GM11168 (cell line): ENCODE measurements at regions not wholly inside any gene's neighbourhood (a gene's known extent, or its start where the extent isn't known, plus 50 kb on each side); places are given as distances from the start of the nearest gene placed in this dataset.
"Not testable (repeated sequence)": the region's sequence is repeated elsewhere in the genome, so short reads cannot be mapped to it uniquely, and the experiment has no call there.

Experiments
- in situ Hi-C: fragments of 300-500 bp; cut with MboI; formaldehyde crosslinking; loops from one replicate; pipeline ENCODE4 v1.12.0; 2022; ENCODE audit warnings: low sequenced_read_pairs; ENCODE audit not compliant: unreplicated experiment

- in situ Hi-C loops: not testable (repeated sequence)
These were observed 270.0 kb upstream of the RRP15 start for GRCh38 chr1:218015106-218015505.

DNA sequence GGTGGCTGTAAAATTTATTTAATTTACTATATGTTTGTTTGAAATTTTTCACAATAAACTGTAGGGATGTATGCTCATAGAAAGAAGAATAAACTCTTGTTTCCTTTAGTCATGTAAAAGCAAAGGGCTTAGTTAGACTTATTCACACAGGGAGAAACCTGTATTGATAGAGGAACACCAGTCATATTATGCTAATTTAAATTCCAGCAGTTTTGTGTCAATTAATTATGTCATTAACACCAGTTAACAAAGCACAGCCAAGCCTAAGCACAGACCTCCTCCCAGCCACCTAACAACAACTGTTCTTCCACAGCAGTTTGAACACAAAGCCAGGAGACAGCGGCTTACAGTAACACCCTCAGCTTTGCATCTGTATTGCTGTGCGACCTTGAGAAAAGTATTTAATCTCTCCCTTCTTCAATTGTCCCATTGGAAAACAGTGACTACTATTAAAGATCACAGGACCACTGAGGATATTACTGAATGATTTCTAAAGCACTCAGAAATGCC, 260.8 kb upstream of the RRP15 start:
- in situ Hi-C loops: no loop called here

DNA sequence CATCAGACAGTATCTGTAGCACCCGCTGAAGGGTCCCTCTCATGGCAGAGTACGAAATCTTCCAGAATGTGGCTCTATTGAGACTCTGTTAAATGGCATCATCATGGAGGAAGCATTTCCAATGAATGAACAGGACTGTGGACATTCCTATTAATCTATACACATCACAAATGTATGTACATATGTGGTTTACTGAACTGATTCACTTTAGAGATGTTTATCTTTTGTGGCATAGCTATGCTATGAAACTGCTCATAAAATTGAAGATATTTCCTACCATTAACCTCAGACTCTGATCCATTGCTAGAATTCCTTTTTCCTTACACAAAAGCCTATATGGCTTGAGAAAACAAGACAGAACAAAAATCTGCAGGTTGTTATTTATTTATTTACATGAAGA, 259.6 kb upstream of the RRP15 start:
- in situ Hi-C loops: no loop called here

GRCh38 chr1:218027152-218027551, 257.9 kb upstream of the RRP15 start:
- in situ Hi-C loops: no loop called here

DNA sequence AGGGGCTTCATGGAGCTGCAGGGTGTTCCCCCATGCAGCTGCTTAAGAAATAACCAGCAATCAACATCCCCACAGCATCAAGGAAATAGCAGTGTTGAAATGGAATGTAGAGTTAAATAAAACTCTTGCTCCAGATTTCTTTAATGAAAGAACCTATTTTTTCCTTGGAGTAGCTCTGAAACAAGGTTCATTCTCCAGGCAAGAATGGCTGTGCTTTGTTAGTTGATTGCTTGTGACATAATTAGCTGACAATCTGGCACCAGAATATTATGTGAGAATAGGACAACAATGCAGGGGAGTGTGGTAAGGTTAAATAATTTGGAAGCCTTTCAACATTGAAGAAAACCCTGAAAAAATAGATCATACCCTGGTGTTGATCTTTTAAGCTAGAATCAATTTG, 254.2 kb upstream of the RRP15 start:
- in situ Hi-C loops: no loop called here

DNA sequence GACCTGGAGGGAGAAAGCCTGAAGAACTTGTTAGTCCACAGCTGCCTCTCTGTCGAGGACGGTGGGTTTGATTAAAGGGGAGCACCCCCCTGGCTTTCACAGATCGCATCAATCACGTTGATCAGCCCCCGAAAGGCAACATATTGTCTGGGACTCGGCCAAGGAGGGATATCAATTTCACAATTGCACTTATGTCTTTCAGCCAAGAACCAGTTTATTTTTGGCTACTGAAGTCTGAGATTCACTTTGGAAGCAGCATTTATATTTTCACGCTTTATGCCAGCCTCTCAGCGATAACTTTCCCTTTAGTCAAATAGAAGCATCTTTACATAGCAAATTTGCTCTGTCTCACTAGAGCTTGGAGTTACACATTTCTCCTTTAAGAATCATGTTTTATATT, 253.2 kb upstream of the RRP15 start:
- in situ Hi-C loops: no loop called here

DNA sequence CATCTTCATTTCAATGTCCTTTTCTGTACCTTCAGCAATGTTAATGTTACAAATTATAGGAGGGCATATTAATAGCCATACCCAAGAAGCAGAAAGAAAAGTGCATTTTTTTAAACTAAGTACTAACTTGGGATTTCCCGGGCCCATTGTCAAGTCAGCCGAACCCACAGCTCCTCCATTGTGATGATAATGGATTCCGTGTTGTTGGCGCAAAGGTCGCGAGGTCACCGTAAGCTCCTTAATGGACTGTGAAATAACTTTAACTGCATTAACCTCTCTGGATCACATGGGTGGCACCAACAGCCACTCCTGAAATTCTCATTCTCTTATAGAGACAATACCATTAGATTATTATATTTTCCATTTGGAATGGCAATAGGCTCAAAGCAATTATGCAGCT, 250.6 kb upstream of the RRP15 start:
- in situ Hi-C loops: no loop called here

- in situ Hi-C loops: no loop called here
These were observed 236.2 kb upstream of the RRP15 start for GRCh38 chr1:218048828-218049420.

GRCh38 chr1:218049641-218050040, 235.5 kb upstream of the RRP15 start:
- in situ Hi-C loops: no loop called here

DNA sequence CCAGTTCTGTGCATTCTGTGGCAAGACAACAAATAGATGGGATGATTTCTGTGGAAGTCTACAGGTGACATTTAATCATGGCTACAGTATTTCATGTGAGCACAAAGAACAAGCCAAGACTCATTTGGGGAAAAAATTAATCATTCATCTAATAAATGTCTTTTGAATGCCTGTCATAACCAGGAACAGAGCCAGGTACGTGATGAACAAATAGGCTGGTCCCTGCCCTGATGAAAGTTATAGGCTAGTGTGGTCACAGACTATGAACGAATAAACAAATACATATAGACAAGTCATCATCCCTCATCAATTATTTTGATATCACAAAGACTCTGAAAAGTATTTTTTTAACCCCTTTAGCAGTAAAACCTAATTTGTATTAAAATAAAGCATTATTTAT, 226.4 kb upstream of the RRP15 start:
- in situ Hi-C loops: no loop called here

DNA sequence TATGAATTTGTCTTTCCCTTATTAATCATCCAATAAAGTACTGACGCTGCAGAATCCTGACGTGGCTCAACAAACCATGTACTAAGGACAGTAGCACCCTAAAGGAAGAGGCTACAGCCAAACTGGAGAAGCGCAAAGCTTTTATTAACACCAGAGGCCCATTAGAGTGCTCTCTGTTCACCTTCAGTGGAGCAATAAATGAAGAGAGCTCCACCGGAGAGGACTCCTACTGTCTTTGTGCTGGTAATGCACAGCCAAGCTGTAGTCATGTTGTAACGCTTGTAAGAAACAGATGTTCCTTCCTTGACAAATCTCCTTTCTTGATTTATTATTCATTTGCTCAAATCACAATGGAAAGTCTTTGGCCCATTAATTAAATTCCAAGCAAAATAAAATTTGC, 220.7 kb upstream of the RRP15 start:
- in situ Hi-C loops: no loop called here

- in situ Hi-C loops: no loop called here
These were observed 218.8 kb upstream of the RRP15 start for GRCh38 chr1:218066332-218066731.

DNA sequence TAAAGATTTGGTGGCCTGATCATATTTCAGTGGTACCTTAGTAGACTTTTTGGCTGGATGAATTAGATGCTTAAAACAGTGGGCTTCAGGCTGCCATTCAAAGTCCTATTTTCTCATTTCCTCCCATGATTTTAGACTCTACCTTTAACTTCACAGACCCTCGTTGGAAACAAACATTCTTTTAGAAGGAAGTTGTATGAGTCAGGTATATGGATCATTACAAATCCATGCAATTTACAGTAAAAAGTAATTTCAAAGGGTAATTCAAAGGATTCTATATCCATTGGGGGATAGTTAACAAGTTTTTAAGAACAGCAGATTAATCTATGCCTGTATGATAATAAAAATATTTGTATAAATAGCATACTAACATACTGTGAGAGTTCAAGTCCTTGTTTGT, 216.9 kb upstream of the RRP15 start:
- in situ Hi-C loops: no loop called here

- in situ Hi-C loops: no loop called here
These were observed 215.9 kb upstream of the RRP15 start for GRCh38 chr1:218069180-218069579.

GRCh38 chr1:218073062-218073461, 212.0 kb upstream of the RRP15 start:
- in situ Hi-C loops: no loop called here

- in situ Hi-C loops: no loop called here
These were observed 206.2 kb upstream of the RRP15 start for GRCh38 chr1:218078916-218079315.

DNA sequence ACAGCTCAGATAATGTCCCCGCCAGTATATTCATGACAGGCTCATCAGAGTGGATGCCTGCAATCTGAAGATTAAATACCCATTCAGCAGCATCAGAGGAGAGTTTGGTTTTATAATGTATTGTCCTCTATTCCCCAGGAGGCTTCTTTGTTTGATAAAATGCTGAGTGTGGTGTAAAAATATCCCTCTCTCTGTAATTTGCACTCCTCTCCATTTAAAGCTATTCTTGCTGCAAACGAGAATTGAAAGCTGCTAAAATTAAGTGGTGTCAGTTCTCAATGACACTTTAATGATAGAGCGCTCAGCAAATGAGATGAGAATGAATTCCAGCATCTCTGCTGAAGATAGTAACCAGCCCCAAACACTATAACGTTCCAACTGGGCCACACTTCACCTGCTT, 205.7 kb upstream of the RRP15 start:
- in situ Hi-C loops: no loop called here

- in situ Hi-C loops: no loop called here
These were observed 205.3 kb upstream of the RRP15 start for GRCh38 chr1:218079820-218080219.

DNA sequence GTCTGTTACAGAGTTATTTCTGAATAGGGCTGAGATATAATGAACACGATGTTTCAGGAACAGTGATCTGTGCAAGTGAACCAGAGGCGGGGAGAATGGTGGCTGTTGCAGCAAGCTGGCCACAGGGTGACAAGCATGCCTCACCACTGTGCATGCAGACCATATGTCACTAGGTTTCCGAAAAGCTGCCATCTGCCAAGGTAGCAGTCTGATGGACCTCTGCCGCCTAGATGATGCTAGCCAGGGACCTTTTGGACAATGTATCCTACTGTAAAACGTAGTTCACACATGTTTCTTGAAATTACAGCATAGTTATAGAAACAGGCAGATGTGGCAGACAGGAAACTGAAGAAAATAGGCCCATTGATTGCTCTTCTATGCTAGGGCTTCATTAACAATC, 204.2 kb upstream of the RRP15 start:
- in situ Hi-C loops: no loop called here

DNA sequence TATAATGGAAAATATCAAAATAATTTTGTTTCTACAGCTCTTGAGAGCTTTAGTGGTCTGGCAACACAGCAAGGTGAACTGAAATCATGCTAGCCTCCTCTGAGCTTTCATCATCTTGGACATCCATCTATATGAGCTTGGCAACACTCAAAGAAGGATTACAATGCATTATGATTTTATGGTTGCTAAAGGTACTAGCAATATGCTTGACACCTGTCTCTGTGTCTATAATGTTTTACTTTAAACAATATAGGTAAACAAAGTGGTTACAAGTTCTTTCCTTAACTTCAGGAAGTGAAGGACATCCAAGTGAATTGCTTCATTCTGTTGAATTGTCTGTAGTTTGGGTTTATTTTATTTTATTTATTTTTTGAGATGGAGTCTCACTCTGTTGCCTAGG, 203.7 kb upstream of the RRP15 start:
- in situ Hi-C loops: no loop called here

DNA sequence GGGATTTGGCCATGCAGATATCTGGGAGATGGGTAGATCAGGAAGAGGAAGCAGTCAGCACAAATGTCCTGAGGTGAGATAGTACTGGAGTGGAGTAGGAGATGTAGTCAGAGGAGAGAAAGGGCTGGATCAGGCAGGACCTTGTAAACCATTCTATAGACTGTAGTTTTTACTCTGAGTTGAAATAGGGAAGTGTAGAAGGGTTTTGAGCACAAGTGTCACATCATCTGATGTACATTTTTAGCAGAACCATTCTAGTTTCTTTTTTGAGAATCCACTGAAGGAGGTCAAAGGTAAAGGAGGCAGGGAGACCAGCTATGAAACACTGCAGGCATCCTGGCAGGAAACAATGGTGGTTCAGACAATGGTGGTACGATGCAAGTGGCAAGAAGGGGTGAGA, 194.6 kb upstream of the RRP15 start:
- in situ Hi-C loops: no loop called here

DNA sequence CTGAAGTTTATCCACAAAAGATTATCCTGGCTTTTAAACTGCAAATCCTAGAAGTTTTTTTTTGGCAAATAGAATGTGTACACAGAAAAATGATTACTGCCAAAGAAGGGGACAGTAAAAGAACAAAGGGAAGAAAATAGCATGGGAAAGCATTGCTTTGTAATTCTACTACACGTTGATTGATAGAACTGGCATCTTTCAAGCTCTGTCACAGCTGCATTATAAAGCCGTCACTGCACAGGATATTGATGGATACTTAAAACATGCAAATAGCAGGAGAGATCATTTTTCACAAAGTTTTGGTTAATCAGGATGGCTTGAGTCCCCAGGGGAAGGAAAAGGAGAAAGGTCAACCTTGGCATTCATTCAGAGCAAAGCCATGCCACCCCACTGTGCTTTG, 183.7 kb upstream of the RRP15 start:
- in situ Hi-C loops: no loop called here

DNA sequence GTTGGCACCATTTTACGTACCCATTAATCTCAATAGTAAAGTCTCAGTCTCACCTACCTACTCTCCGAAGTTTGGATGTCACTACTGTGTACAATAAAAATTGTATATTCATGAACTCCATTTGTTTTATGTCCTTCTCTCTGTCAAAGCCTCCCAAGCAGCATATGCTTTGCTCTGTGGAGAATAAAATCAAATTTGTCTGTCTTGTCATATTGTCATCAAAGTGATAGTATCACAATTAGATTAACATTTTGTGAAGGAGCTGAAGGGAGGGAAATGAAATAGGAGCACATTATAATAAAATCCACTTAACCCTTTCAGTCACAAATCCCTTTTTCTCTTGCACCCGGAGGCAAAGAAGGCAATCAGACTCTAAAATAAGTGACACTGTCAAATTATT, 177.1 kb upstream of the RRP15 start:
- in situ Hi-C loops: no loop called here
